A549 (cell line): ENCODE measurements at regions not wholly inside any gene's neighbourhood (a gene's known extent, or its start where the extent isn't known, plus 50 kb on each side); places are given as distances from the start of the nearest gene placed in this dataset.

Experiments
- ATAC-seq, 2 experiments: fragments of 200-7000 bp in 1 of 2; fragments of >200 bp in 1 of 2; cut with Nextera tagmentation in 1 of 2; cut with Tn5 transposase in 1 of 2; 3 replicates each; pipeline versions ENCODE4 v1.8.0 to v1.9.1; 2018 to 2020; ENCODE audit warnings: mild to moderate bottlenecking in 1 of 2, moderate library complexity in 1 of 2
- CTCF ChIA-PET: fragments of 300-600 bp; sonication (Branson Sonifier 250); formaldehyde crosslinking; extraction: SDS; loops from one replicate; lab custom pipeline; 2021; ENCODE audit warnings: antibody characterized with exemption, inconsistent platforms; lab: Yijun Ruan, JAX
- POLR2A ChIA-PET: fragments of 350-600 bp; formaldehyde crosslinking; extraction: SDS; loops from one replicate; lab custom pipeline; 2021; ENCODE audit warnings: antibody characterized with exemption, inconsistent platforms; lab: Yijun Ruan, JAX
- DNase-seq, 2 experiments: peaks; one replicate each; pipeline versions ENCODE4 v3.0.0 to v3.0.0-alpha.2; 2011 to 2016; ENCODE audit warnings: low read depth in 1 of 2, low spot score in 1 of 2
- FAIRE-seq: peaks from 2 replicates; lab custom pipeline; 2011; peaks lifted over from hg19 to GRCh38; lab: Jason Lieb, UNC
- H3K27ac ChIP-seq, 2 experiments: fragments of >200 bp; sonication (Bioruptor Twin); formaldehyde crosslinking; 3 replicates each; pipeline ENCODE4 v1.5.1; 2016 to 2017
- H3K4me1 ChIP-seq: fragments of >200 bp; sonication (Bioruptor Twin); formaldehyde crosslinking; 3 replicates; pipeline ENCODE4 v1.6.1; 2016
- H3K4me2 ChIP-seq: fragments of >200 bp; sonication (Bioruptor Twin); formaldehyde crosslinking; 3 replicates; pipeline ENCODE4 v1.6.1; 2016
- H3K4me3 ChIP-seq: fragments of >200 bp; sonication (Bioruptor Twin); formaldehyde crosslinking; 3 replicates; pipeline ENCODE4 v1.5.1; 2016
- H3K9me3 ChIP-seq: fragments of >200 bp; sonication (Bioruptor Twin); formaldehyde crosslinking; 3 replicates; pipeline ENCODE4 v1.6.1; 2016
- CBX2 ChIP-seq: fragments of 200-600 bp; sonication (generic); IDR thresholded peaks from 2 replicates; pipeline ENCODE4 v1.6.1; 2016; ENCODE audit warnings: low read depth, mild to moderate bottlenecking, borderline replicate concordance
- EHMT2 ChIP-seq: fragments of 200-600 bp; sonication (generic); IDR thresholded peaks from 2 replicates; pipeline ENCODE4 v1.6.1; 2016; ENCODE audit warnings: antibody characterized with exemption, low read depth, mild to moderate bottlenecking, moderate library complexity
- EP300 ChIP-seq, 2 experiments: fragments of >200 bp; sonication (Bioruptor Twin); formaldehyde crosslinking; IDR thresholded peaks; 2 replicates in 1 of 2; 3 replicates in 1 of 2; pipeline ENCODE4 v1.6.1; 2016 to 2017
- FOSL2 ChIP-seq, 2 experiments: fragments of 450-650 bp in 1 of 2; fragments of >200 bp in 1 of 2; sonication (Bioruptor Twin) in 1 of 2; formaldehyde crosslinking; IDR thresholded peaks; 2 replicates each; pipeline versions ENCODE4 v1.5.0 to v1.6.1; 2016 to 2020; ENCODE audit warnings: mild to moderate bottlenecking in 1 of 2, moderate library complexity in 1 of 2
- HOXA7 ChIP-seq: fragments of 250-450 bp; sonication (Bioruptor Pico); IDR thresholded peaks from 2 replicates; pipeline ENCODE4 v1.5.0; 2020; ENCODE audit warnings: mild to moderate bottlenecking, moderate library complexity
- HOXB13 ChIP-seq: fragments of 250-450 bp; sonication (Bioruptor Pico); IDR thresholded peaks from 2 replicates; pipeline ENCODE4 v1.5.0; 2020; ENCODE audit warnings: low read depth, mild to moderate bottlenecking, moderate library complexity
- HOXB5 ChIP-seq: fragments of 250-450 bp; sonication (Bioruptor Pico); IDR thresholded peaks from 2 replicates; pipeline ENCODE4 v1.5.0; 2020; ENCODE audit warnings: mild to moderate bottlenecking, moderate library complexity
- JUNB ChIP-seq: fragments of >200 bp; sonication (Bioruptor Twin); formaldehyde crosslinking; IDR thresholded peaks from 2 replicates; pipeline ENCODE4 v1.6.1; 2016
- KDM1A ChIP-seq: fragments of 200-600 bp; sonication (generic); IDR thresholded peaks from 2 replicates; pipeline ENCODE4 v1.6.1; 2016; ENCODE audit warnings: low read depth, mild to moderate bottlenecking
- KDM5A ChIP-seq: fragments of 200-600 bp; sonication (generic); IDR thresholded peaks from 2 replicates; pipeline ENCODE4 v1.6.1; 2016; ENCODE audit warnings: antibody characterized with exemption, mild to moderate bottlenecking
- MAFK ChIP-seq: fragments of 450-650 bp; IDR thresholded peaks from 2 replicates; pipeline ENCODE4 v1.6.1; 2014; ENCODE audit not compliant: partially characterized antibody
- MAZ ChIP-seq: fragments of 150-350 bp; IDR thresholded peaks from 2 replicates; pipeline ENCODE4 v1.6.1; 2014; ENCODE audit warnings: antibody characterized with exemption, low read depth, low read length, borderline replicate concordance
- MYC ChIP-seq: IDR thresholded peaks from 2 replicates; pipeline ENCODE4 v1.6.1; 2012; ENCODE audit warnings: mild to moderate bottlenecking, inconsistent platforms, low read length, improper control_type of control experiment, borderline replicate concordance
- NPAS2 ChIP-seq: fragments of 250-450 bp; sonication (Bioruptor Pico); IDR thresholded peaks from 2 replicates; pipeline ENCODE4 v1.8.0; 2022; ENCODE audit warnings: mild to moderate bottlenecking, moderate library complexity, borderline replicate concordance
- RAD21 ChIP-seq, 2 experiments: fragments of >200 bp in 1 of 2; sonication (Bioruptor Twin) in 1 of 2; formaldehyde crosslinking in 1 of 2; IDR thresholded peaks in 1 of 2; conservative IDR thresholded peaks in 1 of 2; 2 replicates in 1 of 2; 3 replicates in 1 of 2; pipeline ENCODE4 v1.6.1; 2012 to 2018; ENCODE audit warnings: inconsistent platforms in 1 of 2
- SMC3 ChIP-seq: fragments of >200 bp; sonication (Bioruptor Twin); formaldehyde crosslinking; IDR thresholded peaks from 3 replicates; pipeline ENCODE4 v1.6.1; 2018; ENCODE audit warnings: inconsistent platforms
- SREBF2 ChIP-seq: fragments of 450-650 bp; IDR thresholded peaks from 2 replicates; pipeline ENCODE4 v1.6.1; 2014; ENCODE audit warnings: mild to moderate bottlenecking, moderate library complexity
- ZFP36 ChIP-seq: fragments of 450-650 bp; IDR thresholded peaks from 2 replicates; pipeline ENCODE4 v1.6.1; 2014; ENCODE audit warnings: borderline replicate concordance; ENCODE audit not compliant: partially characterized antibody
- ZSCAN20 ChIP-seq: fragments of 250-450 bp; sonication (Bioruptor Pico); IDR thresholded peaks from 2 replicates; pipeline ENCODE4 v1.8.0; 2022; ENCODE audit warnings: mild to moderate bottlenecking, moderate library complexity
- WGBS: methylation state at CpG from one replicate; pipeline ENCODE4 v1.1.6; 2017; ENCODE audit errors: missing lambda C conversion rate; 5-methylcytosine and 5-hydroxymethylcytosine counted together
- TF ChIP-seq, protein P1 (sequence below): IDR thresholded peaks from 2 replicates; pipeline ENCODE4 v1.6.1; 2012
- TF ChIP-seq, protein P2 (sequence below): IDR thresholded peaks from 2 replicates; pipeline ENCODE4 v1.6.1; 2012; ENCODE audit warnings: low read depth, borderline replicate concordance
- TF ChIP-seq, protein P3 (sequence below): fragments of 250-450 bp; sonication (Bioruptor Pico); IDR thresholded peaks from 2 replicates; pipeline ENCODE4 v1.5.0; 2021; ENCODE audit warnings: mild to moderate bottlenecking, moderate library complexity, borderline replicate concordance
- TF ChIP-seq, protein P4 (sequence below): fragments of 450-650 bp; IDR thresholded peaks from 2 replicates; pipeline ENCODE4 v1.6.1; 2014; ENCODE audit warnings: antibody characterized with exemption
- TF ChIP-seq, protein P5 (sequence below): fragments of >200 bp; sonication (Bioruptor Twin); formaldehyde crosslinking; IDR thresholded peaks from 3 replicates; pipeline ENCODE4 v1.6.1; 2016
- TF ChIP-seq, protein P6 (sequence below): fragments of >200 bp; sonication (Bioruptor Twin); formaldehyde crosslinking; IDR thresholded peaks from 2 replicates; pipeline ENCODE4 v1.6.1; 2016
- TF ChIP-seq, protein P7 (sequence below): IDR thresholded peaks from 2 replicates; pipeline ENCODE4 v1.6.1; 2012

DNA sequence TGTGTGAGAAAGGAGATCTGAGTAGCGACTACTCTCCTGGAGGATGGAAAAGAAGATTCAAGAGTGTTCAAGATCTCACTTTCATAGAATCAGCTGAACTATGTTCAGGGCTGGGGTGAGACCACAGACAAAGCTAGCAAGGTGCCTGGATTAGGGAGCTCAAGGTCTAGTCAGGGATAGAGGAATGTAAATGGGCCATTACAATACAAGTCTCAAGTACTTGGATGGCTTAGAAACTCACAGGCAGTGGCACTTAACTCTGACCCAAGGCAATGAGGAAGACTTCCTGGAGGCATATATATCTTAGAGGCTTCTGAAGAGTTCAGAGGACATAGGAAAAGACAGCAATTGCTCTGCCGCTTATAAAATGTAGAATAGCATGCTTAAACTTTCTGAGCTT is 184.9 kb upstream of the CDH11 start:
- DNase-seq (no peak), FAIRE-seq (no peak), ATAC-seq (no peak)
- H3K9me3 ChIP-seq, result no peaks in the 10 kb centered on the region
- TF ChIP-seq CBX2, result no peak
- no peak for TF ChIP-seq KDM1A
- no peak for TF ChIP-seq HOXB5 (CRISPR knock-in tag)
- TF ChIP-seq HOXB13 (CRISPR knock-in tag), result no peak
- TF ChIP-seq, protein P1, sequence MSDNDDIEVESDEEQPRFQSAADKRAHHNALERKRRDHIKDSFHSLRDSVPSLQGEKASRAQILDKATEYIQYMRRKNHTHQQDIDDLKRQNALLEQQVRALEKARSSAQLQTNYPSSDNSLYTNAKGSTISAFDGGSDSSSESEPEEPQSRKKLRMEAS, result no peak
- TF ChIP-seq, protein P2, sequence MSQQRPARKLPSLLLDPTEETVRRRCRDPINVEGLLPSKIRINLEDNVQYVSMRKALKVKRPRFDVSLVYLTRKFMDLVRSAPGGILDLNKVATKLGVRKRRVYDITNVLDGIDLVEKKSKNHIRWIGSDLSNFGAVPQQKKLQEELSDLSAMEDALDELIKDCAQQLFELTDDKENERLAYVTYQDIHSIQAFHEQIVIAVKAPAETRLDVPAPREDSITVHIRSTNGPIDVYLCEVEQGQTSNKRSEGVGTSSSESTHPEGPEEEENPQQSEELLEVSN, result no peak
- no peak for TF ChIP-seq NPAS2 (CRISPR knock-in tag)
- TF ChIP-seq MYC, result no peak
- no peak for TF ChIP-seq SREBF2
- TF ChIP-seq, protein P3, sequence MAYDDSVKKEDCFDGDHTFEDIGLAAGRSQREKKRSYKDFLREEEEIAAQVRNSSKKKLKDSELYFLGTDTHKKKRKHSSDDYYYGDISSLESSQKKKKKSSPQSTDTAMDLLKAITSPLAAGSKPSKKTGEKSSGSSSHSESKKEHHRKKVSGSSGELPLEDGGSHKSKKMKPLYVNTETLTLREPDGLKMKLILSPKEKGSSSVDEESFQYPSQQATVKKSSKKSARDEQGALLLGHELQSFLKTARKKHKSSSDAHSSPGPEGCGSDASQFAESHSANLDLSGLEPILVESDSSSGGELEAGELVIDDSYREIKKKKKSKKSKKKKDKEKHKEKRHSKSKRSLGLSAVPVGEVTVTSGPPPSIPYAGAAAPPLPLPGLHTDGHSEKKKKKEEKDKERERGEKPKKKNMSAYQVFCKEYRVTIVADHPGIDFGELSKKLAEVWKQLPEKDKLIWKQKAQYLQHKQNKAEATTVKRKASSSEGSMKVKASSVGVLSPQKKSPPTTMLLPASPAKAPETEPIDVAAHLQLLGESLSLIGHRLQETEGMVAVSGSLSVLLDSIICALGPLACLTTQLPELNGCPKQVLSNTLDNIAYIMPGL (CRISPR knock-in tag), result no peak
- TF ChIP-seq FOSL2 (IDR thresholded peaks at IDR 0.05), result no peak
- no peak for TF ChIP-seq FOSL2 (CRISPR knock-in tag; IDR thresholded peaks at IDR 0.05)
- TF ChIP-seq RAD21 (conservative IDR thresholded peaks at IDR 0.05 in 1 of 2, IDR thresholded peaks at IDR 0.05 in 1 of 2), result no peak
- no peak for TF ChIP-seq MAZ
- TF ChIP-seq, protein P4, sequence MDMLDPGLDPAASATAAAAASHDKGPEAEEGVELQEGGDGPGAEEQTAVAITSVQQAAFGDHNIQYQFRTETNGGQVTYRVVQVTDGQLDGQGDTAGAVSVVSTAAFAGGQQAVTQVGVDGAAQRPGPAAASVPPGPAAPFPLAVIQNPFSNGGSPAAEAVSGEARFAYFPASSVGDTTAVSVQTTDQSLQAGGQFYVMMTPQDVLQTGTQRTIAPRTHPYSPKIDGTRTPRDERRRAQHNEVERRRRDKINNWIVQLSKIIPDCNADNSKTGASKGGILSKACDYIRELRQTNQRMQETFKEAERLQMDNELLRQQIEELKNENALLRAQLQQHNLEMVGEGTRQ, result no peak
- no peak overlapping the region for H3K4me2 ChIP-seq
- 2% methylated on average over 2 of the region's 2 CpGs for WGBS
- POLR2A ChIA-PET, result no interaction called here
- H3K27ac ChIP-seq, result no peak overlapping the region
- CTCF ChIA-PET, result no interaction called here
- H3K4me1 ChIP-seq, result no peaks in the 10 kb centered on the region
- no peak overlapping the region for H3K4me3 ChIP-seq

DNA sequence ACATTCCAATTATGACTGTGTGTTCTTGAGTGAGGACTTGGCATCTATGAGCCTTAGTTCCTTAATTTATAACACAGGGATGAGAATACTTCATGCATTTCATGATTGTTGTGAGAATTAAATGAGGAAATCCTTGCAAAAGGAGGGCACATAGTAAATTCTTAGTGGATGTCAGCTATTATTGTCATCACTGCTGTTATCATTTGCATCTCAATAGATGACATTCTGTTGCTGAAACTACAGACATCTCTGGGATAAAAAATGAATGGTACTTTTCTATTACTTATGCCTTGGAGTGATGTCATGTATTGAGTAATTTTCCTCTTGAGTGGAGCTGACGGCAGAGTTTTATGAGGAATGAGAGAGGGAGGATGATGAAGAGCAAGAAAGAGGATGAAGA is 184.4 kb upstream of the CDH11 start:
- POLR2A ChIA-PET, result no interaction called here
- ATAC-seq, result no peak
- Histone ChIP-seq H3K4me1 (no peaks in the 10 kb centered on the region), H3K4me2 (no peak overlapping the region), H3K9me3 (no peaks in the 10 kb centered on the region), H3K27ac (no peak overlapping the region), H3K4me3 (no peak overlapping the region)
- 4% methylated on average over 1 of the region's 1 CpG for WGBS
- CTCF ChIA-PET, result no interaction called here
- no peak for FAIRE-seq
- no peak for DNase-seq
- TF ChIP-seq SMC3, result no peak
- TF ChIP-seq KDM1A, result no peak
- no peak for TF ChIP-seq MYC
- no peak for TF ChIP-seq EHMT2
- no peak for TF ChIP-seq JUNB

DNA sequence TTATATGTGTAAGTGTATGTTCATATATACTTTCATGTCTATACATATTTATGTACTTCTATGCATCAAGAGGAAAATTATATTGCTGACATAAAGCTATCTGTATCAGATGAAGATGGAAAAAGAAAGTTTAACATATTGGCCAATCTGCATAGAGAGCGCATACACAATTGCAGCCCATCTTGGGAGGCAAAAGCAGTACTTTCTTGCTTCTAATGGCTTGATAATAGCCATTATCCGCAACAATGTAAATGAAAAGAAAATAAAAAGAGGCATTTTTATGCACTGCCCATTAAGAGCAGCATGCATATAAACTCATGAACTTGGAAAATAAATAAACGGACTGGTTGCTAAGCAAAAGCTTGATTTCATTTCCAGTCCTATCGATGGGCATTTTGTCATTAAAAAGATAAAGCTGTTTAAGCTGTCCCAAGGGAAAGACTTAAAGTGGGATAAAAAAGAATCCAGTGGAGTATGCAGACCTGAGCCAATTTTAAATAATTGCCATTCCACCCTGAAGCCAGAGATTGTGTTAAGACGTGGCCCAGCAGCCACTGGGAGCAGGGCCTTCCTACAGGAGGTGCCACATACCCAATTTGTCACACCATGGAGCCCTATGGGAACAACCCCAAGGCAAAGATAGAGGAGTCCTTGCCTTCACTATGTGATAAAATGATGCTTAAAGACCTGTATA is 183.6 kb upstream of the CDH11 start:
- no peak overlapping the region for H3K27ac ChIP-seq
- CTCF ChIA-PET, result no interaction called here
- no peak for ATAC-seq
- TF ChIP-seq, protein P5, sequence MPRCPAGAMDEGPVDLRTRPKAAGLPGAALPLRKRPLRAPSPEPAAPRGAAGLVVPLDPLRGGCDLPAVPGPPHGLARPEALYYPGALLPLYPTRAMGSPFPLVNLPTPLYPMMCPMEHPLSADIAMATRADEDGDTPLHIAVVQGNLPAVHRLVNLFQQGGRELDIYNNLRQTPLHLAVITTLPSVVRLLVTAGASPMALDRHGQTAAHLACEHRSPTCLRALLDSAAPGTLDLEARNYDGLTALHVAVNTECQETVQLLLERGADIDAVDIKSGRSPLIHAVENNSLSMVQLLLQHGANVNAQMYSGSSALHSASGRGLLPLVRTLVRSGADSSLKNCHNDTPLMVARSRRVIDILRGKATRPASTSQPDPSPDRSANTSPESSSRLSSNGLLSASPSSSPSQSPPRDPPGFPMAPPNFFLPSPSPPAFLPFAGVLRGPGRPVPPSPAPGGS, result no peak
- TF ChIP-seq ZFP36 (no peak), ZSCAN20 (CRISPR knock-in tag) (no peak), MYC (no peak), KDM5A (no peak), KDM1A (no peak), MAFK (no peak), HOXA7 (no peak), CBX2 (no peak), EP300 (IDR thresholded peaks at IDR 0.05) (no peak)
- TF ChIP-seq, protein P4, result no peak
- TF ChIP-seq, protein P6, sequence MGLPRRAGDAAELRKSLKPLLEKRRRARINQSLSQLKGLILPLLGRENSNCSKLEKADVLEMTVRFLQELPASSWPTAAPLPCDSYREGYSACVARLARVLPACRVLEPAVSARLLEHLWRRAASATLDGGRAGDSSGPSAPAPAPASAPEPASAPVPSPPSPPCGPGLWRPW, result no peak
- TF ChIP-seq, protein P7, sequence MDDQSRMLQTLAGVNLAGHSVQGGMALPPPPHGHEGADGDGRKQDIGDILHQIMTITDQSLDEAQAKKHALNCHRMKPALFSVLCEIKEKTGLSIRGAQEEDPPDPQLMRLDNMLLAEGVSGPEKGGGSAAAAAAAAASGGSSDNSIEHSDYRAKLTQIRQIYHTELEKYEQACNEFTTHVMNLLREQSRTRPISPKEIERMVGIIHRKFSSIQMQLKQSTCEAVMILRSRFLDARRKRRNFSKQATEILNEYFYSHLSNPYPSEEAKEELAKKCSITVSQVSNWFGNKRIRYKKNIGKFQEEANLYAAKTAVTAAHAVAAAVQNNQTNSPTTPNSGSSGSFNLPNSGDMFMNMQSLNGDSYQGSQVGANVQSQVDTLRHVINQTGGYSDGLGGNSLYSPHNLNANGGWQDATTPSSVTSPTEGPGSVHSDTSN, result no peak
- TF ChIP-seq, protein P1, result no peak

More for the DNA sequence above, 183.6 kb upstream of the CDH11 start:
- DNase-seq (no peak), FAIRE-seq (no peak)
- WGBS, result 6% methylated on average over 5 of the region's 5 CpGs
- POLR2A ChIA-PET, result no interaction called here
- Histone ChIP-seq H3K9me3 (no peaks in the 10 kb centered on the region), H3K4me3 (no peak overlapping the region), H3K4me2 (no peak overlapping the region), H3K4me1 (no peaks in the 10 kb centered on the region)
